ENCODE measurements at regions not wholly inside any gene's neighbourhood (a gene's known extent, or its start where the extent isn't known, plus 50 kb on each side); places are given as distances from the start of the nearest gene placed in this dataset.

- H3K27me3 ChIP-seq (ENCODE audit: low read depth): no peaks in the 10 kb centered on the region
- H3K4me3 ChIP-seq: no peak overlapping the region
- H3K9me3 ChIP-seq: no peaks in the 10 kb centered on the region
- DNase-seq (no peak), ATAC-seq (no peak)
- H3K36me3 ChIP-seq: no peaks in the 10 kb centered on the region
- no peak overlapping the region for H3K27ac ChIP-seq
- intact Hi-C loops (cut with DNase I): no loop called here
- no peak for TF ChIP-seq CTCF (IDR thresholded peaks at IDR 0.05)
- no peaks in the 10 kb centered on the region for H3K4me1 ChIP-seq
These were observed 100.1 kb downstream of the DUSP10 start for GRCh38 chr1:221641811-221642210.

- no peak for TF ChIP-seq CTCF (IDR thresholded peaks at IDR 0.05)
- ATAC-seq: no peak
- no peaks in the 10 kb centered on the region for H3K9me3 ChIP-seq
- DNase-seq: no peak
- H3K4me1 ChIP-seq: no peaks in the 10 kb centered on the region
- no peak overlapping the region for H3K27ac ChIP-seq
- no peak overlapping the region for H3K4me3 ChIP-seq
- H3K36me3 ChIP-seq: no peaks in the 10 kb centered on the region
- intact Hi-C loops (cut with DNase I): no loop called here
- no peaks in the 10 kb centered on the region for H3K27me3 ChIP-seq (ENCODE audit: low read depth)
These were observed 98.3 kb downstream of the DUSP10 start for GRCh38 chr1:221643404-221644144.

GRCh38 chr1:221644145-221644448 is 97.8 kb downstream of the DUSP10 start:
- no peak for DNase-seq
- H3K4me3 ChIP-seq: no peak overlapping the region
- no peak overlapping the region for H3K27ac ChIP-seq
- intact Hi-C loops (cut with DNase I): no loop called here
- H3K36me3 ChIP-seq: no peaks in the 10 kb centered on the region
- ATAC-seq: no peak
- TF ChIP-seq CTCF (IDR thresholded peaks at IDR 0.05): no peak
- no peaks in the 10 kb centered on the region for H3K4me1 ChIP-seq
- H3K9me3 ChIP-seq: no peaks in the 10 kb centered on the region
- no peaks in the 10 kb centered on the region for H3K27me3 ChIP-seq (ENCODE audit: low read depth)

- Histone ChIP-seq H3K36me3 (no peaks in the 10 kb centered on the region), H3K4me1 (no peaks in the 10 kb centered on the region), H3K27ac (no peak overlapping the region), H3K4me3 (no peak overlapping the region), H3K9me3 (no peaks in the 10 kb centered on the region), H3K27me3 (ENCODE audit: low read depth) (no peaks in the 10 kb centered on the region)
- TF ChIP-seq CTCF (IDR thresholded peaks at IDR 0.05): no peak
- DNase-seq (no peak), ATAC-seq (no peak)
- intact Hi-C loops (cut with DNase I): no loop called here
These were observed 97.1 kb downstream of the DUSP10 start for GRCh38 chr1:221644663-221645258.

GRCh38 chr1:221648201-221648600 is 93.7 kb downstream of the DUSP10 start:
- ATAC-seq: no peak
- Histone ChIP-seq H3K4me3 (no peak overlapping the region), H3K9me3 (no peaks in the 10 kb centered on the region), H3K36me3 (no peaks in the 10 kb centered on the region), H3K4me1 (no peaks in the 10 kb centered on the region), H3K27me3 (ENCODE audit: low read depth) (no peaks in the 10 kb centered on the region), H3K27ac (no peak overlapping the region)
- no peak for DNase-seq
- intact Hi-C loops (cut with DNase I): no loop called here
- no peak for TF ChIP-seq CTCF (IDR thresholded peaks at IDR 0.05)
